T-helper 1 cell treated with Interleukin-12 subunit alpha and Interleukin-12 subunit beta and Interleukin-4 antibody, amounts not matched to agents 30 μg/mL and 1 μg/mL, for 36 hours (primary cell): ENCODE measurements at regions not wholly inside any gene's neighbourhood (a gene's known extent, or its start where the extent isn't known, plus 50 kb on each side); places are given as distances from the start of the nearest gene placed in this dataset.

ENCODE experiments used
- H3K27ac Mint-ChIP-seq: one replicate; pipeline ENCODE4 v1.8.0; 2021; ENCODE audit warnings: mild to moderate bottlenecking, mixed read lengths
- H3K27me3 Mint-ChIP-seq: one replicate; pipeline ENCODE4 v1.8.0; 2021; ENCODE audit warnings: low read depth, mixed read lengths
- H3K36me3 Mint-ChIP-seq: one replicate; pipeline ENCODE4 v1.8.0; 2021; ENCODE audit warnings: low read depth, mixed read lengths
- H3K4me1 Mint-ChIP-seq: one replicate; pipeline ENCODE4 v1.8.0; 2021; ENCODE audit warnings: low read depth, mixed read lengths
- H3K4me3 Mint-ChIP-seq: one replicate; pipeline ENCODE4 v1.8.0; 2021; ENCODE audit warnings: mild to moderate bottlenecking, moderate library complexity, mixed read lengths
- H3K9me3 Mint-ChIP-seq: one replicate; pipeline ENCODE4 v1.8.0; 2021; ENCODE audit warnings: mixed read lengths

DNA sequence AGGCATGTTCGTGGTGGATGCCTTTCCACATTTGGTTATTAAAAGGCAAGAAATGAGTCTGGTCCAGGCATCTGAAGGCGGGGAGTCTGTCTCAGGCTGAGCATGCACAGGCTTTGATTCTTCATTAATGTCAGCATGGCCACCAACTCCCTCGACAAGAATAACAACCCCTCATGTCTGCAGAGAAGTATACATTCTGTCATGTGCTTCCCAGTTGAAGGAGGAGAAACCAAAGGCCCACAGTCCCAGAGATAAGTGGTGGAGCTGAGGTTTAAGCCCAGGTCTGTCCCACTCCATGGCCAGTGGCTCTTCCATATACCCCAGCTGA, 61.6 kb upstream of the LAPTM5 start:
- Mint-ChIP-seq H3K27ac (no peak overlapping the region), H3K27me3 (peaks cover 47% of the 10 kb centered on the region), H3K4me3 (no peak overlapping the region), H3K4me1 (peaks cover 10% of the 10 kb centered on the region), H3K9me3 (no peaks in the 10 kb centered on the region), H3K36me3 (no peaks in the 10 kb centered on the region)

DNA sequence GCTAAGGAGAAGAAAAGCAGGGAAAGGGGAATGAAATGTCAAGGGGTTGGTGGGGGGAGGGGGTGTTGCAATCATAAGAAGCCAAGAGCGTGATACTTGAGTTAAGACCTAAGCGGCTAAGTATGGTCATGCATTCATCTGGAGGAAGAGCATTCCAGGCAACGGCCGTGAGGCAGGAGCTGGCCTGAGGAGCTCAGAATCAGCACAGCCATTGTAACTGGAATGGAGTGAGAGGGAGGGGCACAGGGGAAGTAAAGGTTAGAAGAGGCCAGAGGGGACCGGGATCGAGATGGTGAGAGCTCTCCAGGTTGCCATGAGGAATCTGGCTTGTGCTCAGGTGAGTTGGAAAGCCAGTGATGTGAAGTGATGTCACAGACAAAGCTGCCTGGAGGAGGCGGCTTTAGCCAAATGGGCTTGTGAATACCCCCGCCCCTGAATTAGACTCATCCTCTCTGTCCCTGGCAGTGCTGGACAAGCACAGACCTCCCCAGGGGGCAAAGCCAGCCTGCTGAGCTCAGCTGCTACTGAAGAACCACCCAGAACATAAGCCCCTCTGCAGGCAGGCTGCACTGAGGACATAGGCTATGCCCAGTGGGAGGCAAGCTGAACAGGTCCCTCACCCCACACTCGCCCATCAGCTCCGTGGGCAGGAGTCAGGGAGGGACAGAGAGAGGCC, 61.1 kb upstream of the LAPTM5 start:
- no peak overlapping the region for H3K27ac Mint-ChIP-seq
- peaks cover 42% of the 10 kb centered on the region for H3K27me3 Mint-ChIP-seq
- peaks cover 6% of the 10 kb centered on the region for H3K4me1 Mint-ChIP-seq
- H3K4me3 Mint-ChIP-seq = no peak overlapping the region
- no peaks in the 10 kb centered on the region for H3K9me3 Mint-ChIP-seq
- H3K36me3 Mint-ChIP-seq = no peaks in the 10 kb centered on the region

DNA sequence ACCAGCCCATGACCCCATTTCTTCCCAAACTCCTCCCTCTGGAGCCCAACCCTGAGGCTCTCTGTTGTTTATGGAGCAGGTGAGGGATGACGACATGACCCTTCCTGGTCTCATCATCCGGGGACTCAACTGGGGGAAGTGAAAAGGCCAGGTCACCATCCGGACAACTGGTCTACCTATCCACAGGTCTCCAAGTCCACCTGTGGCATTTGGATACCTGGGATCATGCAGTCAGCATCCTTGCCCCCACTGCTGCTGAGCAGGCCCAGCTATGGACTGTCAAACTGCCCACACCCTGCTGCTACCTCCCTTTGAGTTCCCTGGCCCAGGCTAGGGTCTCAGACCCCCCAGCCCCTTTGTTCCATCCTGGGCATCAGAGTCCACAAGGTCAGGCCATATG, 60.0 kb upstream of the LAPTM5 start:
- H3K36me3 Mint-ChIP-seq = no peaks in the 10 kb centered on the region
- H3K4me1 Mint-ChIP-seq = no peaks in the 10 kb centered on the region
- H3K4me3 Mint-ChIP-seq = no peak overlapping the region
- H3K9me3 Mint-ChIP-seq = no peaks in the 10 kb centered on the region
- no peak overlapping the region for H3K27ac Mint-ChIP-seq
- peaks cover 39% of the 10 kb centered on the region for H3K27me3 Mint-ChIP-seq

DNA sequence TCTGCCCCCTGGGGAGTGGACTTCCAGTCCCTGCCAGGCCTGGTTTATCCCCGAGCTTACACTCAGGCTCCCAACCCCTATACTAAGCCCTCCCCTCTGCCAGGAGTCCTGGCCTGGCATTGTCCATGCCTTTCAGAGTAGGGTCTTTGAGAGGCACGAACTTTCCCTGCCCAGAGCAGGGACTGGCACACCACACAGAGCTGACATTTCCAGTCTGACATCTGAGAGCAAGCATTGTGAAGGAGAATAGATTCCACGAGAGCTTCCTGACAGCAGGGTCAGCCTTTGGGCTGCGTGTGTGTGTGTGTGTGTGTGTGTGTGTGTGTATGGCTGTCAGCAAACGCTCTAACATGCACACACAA, 59.5 kb upstream of the LAPTM5 start:
- Mint-ChIP-seq H3K4me3 (no peak overlapping the region), H3K27ac (no peak overlapping the region), H3K4me1 (no peaks in the 10 kb centered on the region), H3K27me3 (peaks cover 38% of the 10 kb centered on the region), H3K9me3 (no peaks in the 10 kb centered on the region), H3K36me3 (no peaks in the 10 kb centered on the region)

DNA sequence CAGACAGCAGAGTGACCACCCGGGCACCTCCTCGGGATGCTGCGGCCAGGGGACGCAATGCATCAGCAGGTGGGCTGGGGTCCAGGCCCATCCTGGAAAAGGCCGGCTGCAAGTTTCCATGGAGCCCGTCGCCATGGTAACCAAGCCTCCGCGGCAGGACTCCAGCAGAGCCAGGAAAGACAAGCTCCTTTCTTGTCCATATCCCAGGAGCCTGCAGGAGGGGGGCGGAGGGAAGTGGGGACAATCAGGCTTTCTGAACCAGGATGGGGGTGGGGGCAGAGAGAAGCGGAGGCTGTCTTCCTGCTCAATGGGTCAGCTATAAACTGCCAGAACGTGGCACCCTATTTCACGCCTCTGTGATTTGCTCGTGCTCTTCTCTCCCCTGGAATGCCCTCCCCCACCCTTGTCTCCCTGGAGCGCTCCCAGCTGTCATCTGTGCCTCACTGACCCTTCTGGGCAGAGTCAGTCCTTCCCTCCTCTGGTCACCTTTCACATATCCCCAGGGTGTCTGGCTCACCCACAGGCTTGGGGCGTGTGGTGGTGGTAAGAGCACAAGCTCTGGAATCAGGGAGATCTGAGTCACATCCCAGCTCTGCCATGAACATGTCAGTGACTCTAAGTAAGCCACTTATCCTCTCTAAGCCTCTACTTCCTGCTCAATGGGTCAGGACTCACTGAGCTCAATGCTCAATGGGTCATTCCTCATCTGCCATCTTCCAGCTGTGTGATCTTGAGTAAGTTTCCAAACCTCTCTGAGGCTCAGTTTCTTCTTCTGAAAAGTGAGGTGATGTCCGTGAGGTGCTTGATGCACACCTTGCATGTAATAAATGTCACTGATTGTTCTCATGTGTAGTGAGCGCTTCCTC, 58.9 kb upstream of the LAPTM5 start:
- peaks cover 32% of the 10 kb centered on the region for H3K27me3 Mint-ChIP-seq
- no peaks in the 10 kb centered on the region for H3K9me3 Mint-ChIP-seq
- H3K4me1 Mint-ChIP-seq = no peaks in the 10 kb centered on the region
- H3K36me3 Mint-ChIP-seq = no peaks in the 10 kb centered on the region
- no peak overlapping the region for H3K27ac Mint-ChIP-seq
- no peak overlapping the region for H3K4me3 Mint-ChIP-seq

DNA sequence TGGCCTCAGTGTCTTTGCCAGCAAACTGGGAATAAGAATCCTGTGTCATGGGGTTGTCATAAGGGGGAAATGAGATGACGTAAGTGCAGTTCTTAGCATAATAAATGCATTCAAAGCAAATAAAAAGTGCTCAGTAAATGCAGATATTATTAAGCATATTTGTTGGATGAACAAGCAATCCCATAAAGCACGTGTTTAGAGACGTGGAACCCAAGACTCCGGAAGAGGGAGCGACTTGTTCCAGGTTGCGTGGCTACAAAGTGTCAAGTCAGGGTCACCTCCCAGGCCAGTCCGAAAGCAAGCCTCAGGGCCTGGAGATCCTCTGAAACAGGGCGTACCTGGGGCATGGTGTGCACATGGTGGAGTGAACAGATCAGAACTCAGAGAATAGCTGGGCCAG, 58.0 kb upstream of the LAPTM5 start:
- Mint-ChIP-seq H3K4me3 (no peak overlapping the region), H3K9me3 (no peaks in the 10 kb centered on the region), H3K36me3 (no peaks in the 10 kb centered on the region), H3K4me1 (no peaks in the 10 kb centered on the region), H3K27me3 (peaks cover 30% of the 10 kb centered on the region), H3K27ac (no peak overlapping the region)

DNA sequence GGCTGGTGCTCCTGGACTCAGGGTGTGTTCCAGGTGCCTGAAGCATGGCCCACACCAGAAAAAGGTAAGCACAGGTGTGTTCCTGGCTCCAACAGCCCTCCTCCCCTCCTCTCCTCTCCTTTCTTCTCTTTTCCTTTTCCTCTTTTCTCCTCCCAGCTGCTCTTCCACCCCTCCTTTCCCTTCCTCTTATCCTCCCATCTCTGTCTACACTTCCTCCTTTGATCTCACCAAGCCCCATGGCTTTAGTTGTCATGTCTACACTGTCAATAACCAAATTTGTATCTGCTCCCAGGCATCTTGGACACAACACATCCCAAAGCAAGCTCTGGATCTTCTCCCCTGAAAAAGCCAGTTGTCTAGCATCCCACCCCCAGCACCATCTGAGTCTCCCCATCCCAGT, 56.7 kb upstream of the LAPTM5 start:
- Mint-ChIP-seq H3K27ac (no peak overlapping the region), H3K9me3 (no peaks in the 10 kb centered on the region), H3K36me3 (no peaks in the 10 kb centered on the region), H3K27me3 (peaks cover 35% of the 10 kb centered on the region), H3K4me1 (no peaks in the 10 kb centered on the region), H3K4me3 (no peak overlapping the region)

DNA sequence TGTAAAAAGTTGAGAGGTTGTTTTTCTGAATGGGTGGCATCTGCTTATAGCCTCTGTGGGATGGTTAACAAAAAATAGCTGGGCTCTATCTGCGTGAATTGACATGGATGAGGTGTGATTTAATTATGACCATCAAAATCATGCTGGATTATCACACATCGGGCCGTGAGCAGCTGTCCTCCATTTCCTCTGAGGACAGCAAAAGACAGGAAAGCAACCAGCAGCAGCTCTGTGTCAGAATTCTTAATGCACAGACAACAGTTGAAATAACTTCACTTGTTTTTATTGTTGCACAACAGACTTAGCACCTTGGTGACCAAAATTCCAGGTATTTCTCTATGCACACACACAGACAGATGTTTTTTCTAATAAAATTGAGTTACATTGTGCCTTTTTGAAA, 54.5 kb upstream of the LAPTM5 start:
- no peak overlapping the region for H3K4me3 Mint-ChIP-seq
- no peaks in the 10 kb centered on the region for H3K9me3 Mint-ChIP-seq
- no peaks in the 10 kb centered on the region for H3K36me3 Mint-ChIP-seq
- no peaks in the 10 kb centered on the region for H3K4me1 Mint-ChIP-seq
- peaks cover 41% of the 10 kb centered on the region for H3K27me3 Mint-ChIP-seq
- H3K27ac Mint-ChIP-seq = no peak overlapping the region

DNA sequence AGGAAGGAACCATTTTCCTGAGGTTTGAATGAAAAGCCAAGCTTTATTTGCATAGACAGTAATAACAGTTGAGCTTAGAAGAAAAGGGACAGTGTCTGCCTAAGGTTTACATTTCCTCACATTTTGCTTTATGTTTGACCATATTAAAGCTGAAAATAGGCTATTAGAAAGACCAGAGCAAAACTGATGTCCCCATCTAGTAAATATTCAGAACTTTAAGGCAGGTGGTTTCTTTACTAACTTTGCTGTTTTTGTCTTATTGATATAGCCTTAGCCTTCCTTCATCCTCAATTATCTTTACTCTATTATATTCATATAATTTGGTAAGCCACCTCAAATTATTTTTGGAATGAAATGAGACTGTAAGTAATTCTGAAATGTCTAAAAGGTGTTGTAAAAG, 53.6 kb upstream of the LAPTM5 start:
- Mint-ChIP-seq H3K9me3 (no peaks in the 10 kb centered on the region), H3K36me3 (no peaks in the 10 kb centered on the region), H3K27ac (no peak overlapping the region), H3K4me1 (no peaks in the 10 kb centered on the region), H3K4me3 (no peak overlapping the region), H3K27me3 (peaks cover 42% of the 10 kb centered on the region)

DNA sequence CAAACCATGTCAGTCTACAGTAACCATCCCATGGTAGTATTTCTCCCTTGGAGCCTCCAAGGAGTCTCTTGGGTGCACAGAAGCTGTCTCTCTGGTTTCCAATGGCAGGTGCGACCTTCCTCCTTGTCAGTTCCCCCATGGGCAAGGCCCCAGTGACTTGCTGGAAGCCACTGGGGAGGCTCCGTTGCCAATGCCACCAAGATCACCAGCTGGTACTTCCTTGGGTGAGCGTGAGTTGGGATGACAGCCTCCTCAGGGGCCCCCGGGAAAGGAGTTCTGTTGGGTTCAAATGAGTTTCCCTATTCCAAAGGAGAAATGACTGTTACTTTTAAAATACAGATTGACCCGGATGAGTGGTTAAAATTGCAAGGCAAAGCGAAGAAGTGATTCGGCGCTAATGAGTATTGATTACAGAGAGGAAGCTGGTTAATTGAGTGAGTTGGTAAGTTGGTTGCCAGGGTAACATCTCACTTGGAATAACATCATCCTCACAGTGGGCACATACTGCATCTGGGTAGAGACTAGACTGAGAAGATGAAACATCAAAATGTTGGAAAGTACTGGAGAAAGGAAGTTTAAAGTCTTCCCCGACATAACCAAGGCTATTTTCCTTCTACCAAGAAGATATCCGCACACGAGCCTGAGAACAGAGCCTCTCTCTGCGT, 53.0 kb upstream of the LAPTM5 start:
- Mint-ChIP-seq H3K4me3 (no peak overlapping the region), H3K27ac (no peak overlapping the region), H3K27me3 (peaks cover 48% of the 10 kb centered on the region), H3K36me3 (no peaks in the 10 kb centered on the region), H3K9me3 (no peaks in the 10 kb centered on the region), H3K4me1 (no peaks in the 10 kb centered on the region)

DNA sequence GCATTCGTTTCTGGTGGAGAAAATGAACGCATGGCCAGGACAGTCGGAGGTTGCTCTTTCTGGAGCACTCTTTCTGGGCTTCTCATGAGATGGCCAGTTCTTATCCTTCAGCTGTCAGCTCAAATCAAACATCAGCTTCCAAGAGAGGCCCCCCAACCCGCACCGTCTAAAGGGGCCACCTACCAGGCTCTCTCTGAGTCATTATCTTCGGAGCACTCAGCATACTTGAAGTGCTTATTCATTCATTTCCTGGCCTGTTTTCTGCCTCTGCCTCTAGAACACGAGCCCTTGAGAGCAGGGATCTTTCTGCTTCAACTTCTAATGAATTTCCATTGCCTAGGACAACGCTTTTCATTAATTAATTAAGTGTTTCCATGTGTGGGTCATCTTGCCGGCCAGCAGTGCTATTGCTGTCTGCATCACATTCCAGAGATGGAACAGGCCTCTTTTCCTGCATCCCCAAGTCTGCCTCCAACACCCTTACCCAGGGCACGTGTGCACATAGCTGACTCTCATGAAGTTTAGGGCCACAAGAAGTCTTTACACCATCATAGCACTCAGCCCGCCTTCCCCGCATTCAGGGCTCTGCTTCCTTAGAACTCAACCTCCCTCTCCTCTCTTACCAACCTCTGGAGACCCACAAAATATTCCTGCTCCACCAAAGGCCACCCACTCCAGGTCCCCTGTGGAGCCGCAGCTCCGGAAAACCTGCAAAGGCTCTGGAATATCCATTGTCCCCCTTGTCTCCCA, 52.1 kb upstream of the LAPTM5 start:
- H3K4me1 Mint-ChIP-seq = no peaks in the 10 kb centered on the region
- no peak overlapping the region for H3K4me3 Mint-ChIP-seq
- no peaks in the 10 kb centered on the region for H3K9me3 Mint-ChIP-seq
- peaks cover 55% of the 10 kb centered on the region for H3K27me3 Mint-ChIP-seq
- no peak overlapping the region for H3K27ac Mint-ChIP-seq
- H3K36me3 Mint-ChIP-seq = no peaks in the 10 kb centered on the region

DNA sequence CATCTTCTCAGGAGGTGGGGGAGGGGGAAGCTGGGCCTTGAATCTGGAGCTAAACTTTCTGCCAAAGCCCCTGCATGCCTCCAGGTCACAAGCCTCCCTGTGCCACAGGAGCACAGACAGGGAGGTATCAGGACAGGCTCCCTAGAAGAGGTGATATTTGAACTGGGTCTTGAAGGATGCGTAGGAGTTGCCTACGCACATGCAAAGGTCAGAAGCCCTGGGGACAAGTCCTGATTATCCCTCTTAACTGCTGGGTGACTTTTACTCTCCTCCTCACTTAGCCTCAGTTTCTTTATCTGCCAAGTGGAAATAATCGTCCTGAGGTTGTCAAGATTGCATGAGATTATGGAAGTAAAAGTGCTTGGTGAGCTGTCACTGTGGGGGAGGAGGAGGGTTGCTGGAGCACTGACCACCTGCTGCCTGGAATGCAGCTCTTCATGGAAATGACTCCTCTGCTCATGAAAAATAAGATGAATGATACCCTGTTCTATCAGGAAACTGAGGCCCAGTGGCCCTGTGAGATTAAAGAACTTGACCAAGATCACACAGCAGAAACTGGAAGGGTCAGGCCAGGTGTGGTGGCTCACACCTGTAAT, 50.6 kb upstream of the LAPTM5 start:
- Mint-ChIP-seq H3K9me3 (no peaks in the 10 kb centered on the region), H3K27ac (no peak overlapping the region), H3K27me3 (peaks cover 65% of the 10 kb centered on the region), H3K36me3 (no peaks in the 10 kb centered on the region), H3K4me3 (no peak overlapping the region), H3K4me1 (no peaks in the 10 kb centered on the region)

DNA sequence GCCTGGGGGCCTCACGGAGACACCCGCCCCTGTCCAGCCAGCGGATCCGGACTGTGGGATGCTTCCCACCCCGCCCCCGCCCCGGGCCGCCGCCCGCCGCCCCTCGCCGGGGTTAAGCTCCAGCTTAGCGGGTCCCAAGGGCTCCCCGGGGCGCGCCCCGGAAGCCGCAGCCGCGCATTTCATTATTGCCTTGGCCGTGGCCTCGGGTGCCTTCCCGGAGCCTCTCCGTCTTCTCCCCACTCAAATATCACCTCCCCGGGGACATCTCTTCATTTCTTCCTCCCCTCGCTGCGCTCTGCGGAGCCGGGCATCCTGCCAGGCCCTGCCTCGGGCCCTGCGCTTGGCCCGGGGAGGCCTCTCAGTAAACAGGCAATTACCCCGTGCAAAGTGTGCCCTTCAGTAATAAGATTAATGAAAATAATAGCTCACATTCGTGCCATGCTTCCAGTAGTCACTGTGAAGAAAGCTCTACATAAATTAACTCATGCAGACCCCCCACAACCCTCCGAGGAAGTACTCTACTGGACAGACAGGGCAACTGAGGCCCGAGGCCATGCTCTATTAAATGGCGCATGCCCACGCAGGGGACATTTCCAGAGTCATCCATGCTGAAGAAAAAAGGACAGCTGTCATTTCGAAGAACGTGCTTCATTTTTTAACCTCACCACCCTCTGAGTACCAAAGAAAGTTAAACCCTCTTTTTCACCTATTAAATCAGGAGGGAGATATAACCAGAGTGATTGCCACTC, 49.9 kb upstream of the LAPTM5 start:
- no peaks in the 10 kb centered on the region for H3K36me3 Mint-ChIP-seq
- H3K4me1 Mint-ChIP-seq = no peaks in the 10 kb centered on the region
- no peaks in the 10 kb centered on the region for H3K9me3 Mint-ChIP-seq
- peaks cover 62% of the 10 kb centered on the region for H3K27me3 Mint-ChIP-seq
- no peak overlapping the region for H3K4me3 Mint-ChIP-seq
- H3K27ac Mint-ChIP-seq = no peak overlapping the region
